Spleen (tissue), 11 donors: ENCODE measurements at regions not wholly inside any gene's neighbourhood (a gene's known extent, or its start where the extent isn't known, plus 50 kb on each side); places are given as distances from the start of the nearest gene placed in this dataset.
A peak's percentile ranks its signal among the peaks of the same experiment; 100 is the strongest.
"Not testable (repeated sequence)": the region's sequence is repeated elsewhere in the genome, so short reads cannot be mapped to it uniquely, and the experiment has no call there.

Source experiments
- DNase-seq: peaks from one replicate; pipeline ENCODE4 v3.0.0-alpha.2; 2020
- H3K27ac ChIP-seq, 8 donors: fragments of 200-600 bp; sonication (generic) in 7 of 8; 1 replicate in 4 of 8; 2 replicates in 4 of 8; pipeline versions ENCODE4 v1.5.0 to v1.8.0; 2016 to 2021; ENCODE audit warnings: inconsistent platforms in 4 of 8, mild to moderate bottlenecking in 4 of 8, moderate library complexity in 1 of 8
- H3K27me3 ChIP-seq, 7 donors: fragments of 200-600 bp; sonication (generic) in 6 of 7; replicated peaks in 1 of 7; 1 replicate in 4 of 7; 2 replicates in 3 of 7; pipeline versions ENCODE4 v1.5.0 to v1.8.0; 2016 to 2021; ENCODE audit warnings: inconsistent platforms in 3 of 7, mild to moderate bottlenecking in 1 of 7
- H3K36me3 ChIP-seq, 6 donors: fragments of 200-600 bp; sonication (generic) in 5 of 6; 1 replicate in 4 of 6; 2 replicates in 2 of 6; pipeline versions ENCODE4 v1.5.0 to v1.8.0; 2016 to 2021; ENCODE audit warnings: inconsistent platforms in 2 of 6
- H3K4me1 ChIP-seq, 6 donors: fragments of 200-600 bp; sonication (generic) in 5 of 6; 1 replicate in 3 of 6; 2 replicates in 3 of 6; pipeline versions ENCODE4 v1.5.0 to v1.8.0; 2016 to 2021; ENCODE audit warnings: inconsistent platforms in 3 of 6
- H3K4me3 ChIP-seq, 8 donors: fragments of 200-600 bp; sonication (generic) in 7 of 8; 1 replicate in 4 of 8; 2 replicates in 4 of 8; pipeline versions ENCODE4 v1.5.0 to v1.8.0; 2016 to 2021; ENCODE audit warnings: inconsistent platforms in 4 of 8, mild to moderate bottlenecking in 4 of 8, moderate library complexity in 2 of 8
- H3K9me3 ChIP-seq, 8 donors: fragments of 200-600 bp; sonication (generic) in 7 of 8; 1 replicate in 4 of 8; 2 replicates in 4 of 8; pipeline versions ENCODE4 v1.5.0 to v1.8.0; 2016 to 2021; ENCODE audit warnings: inconsistent platforms in 4 of 8
- CTCF ChIP-seq, 11 experiments: fragments of 200-600 bp in 7 of 11; fragments of 450-650 bp in 4 of 11; sonication (generic) in 4 of 11; IDR thresholded peaks in 8 of 11; conservative IDR thresholded peaks in 3 of 11; 1 replicate in 7 of 11; 2 replicates in 4 of 11; pipeline versions ENCODE4 v1.4.0 to v1.8.0; 2016 to 2021; ENCODE audit warnings: antibody characterized with exemption in 11 of 11, inconsistent platforms in 4 of 11, mild to moderate bottlenecking in 1 of 11
- POLR2A ChIP-seq, 3 donors: fragments of 450-650 bp; IDR thresholded peaks; one replicate each; pipeline ENCODE4 v1.5.1; 2017; ENCODE audit warnings: antibody characterized with exemption in 3 of 3, mild to moderate bottlenecking in 1 of 3
- POLR2AphosphoS5 ChIP-seq, 3 donors: sonication (generic); formaldehyde crosslinking; IDR thresholded peaks; one replicate each; pipeline ENCODE4 v1.5.1; 2017; ENCODE audit warnings: antibody characterized with exemption in 3 of 3
- WGBS, 5 donors: extraction: QIAGEN DNeasy Blood & Tissue Kit in 3 of 5; methylation state at CpG; one replicate each; pipeline versions ENCODE4 v1.1.5 to v1.1.7; 2013 to 2018; 5-methylcytosine and 5-hydroxymethylcytosine counted together
- intact Hi-C: fragments of 100-400 bp; cut with DNase I; formaldehyde crosslinking; loops from one replicate; pipeline ENCODE4 v1.15.0; 2023; ENCODE audit warnings: low total_unique reads
- donor health status: healthy with polysubstance abuse.
- donor health status: DM: no; HTN: no; CAD: no; lungs with moderate emphysema.
- donor health status: DM: no; HTN: no; CAD: no.
- donor health status: Bipolar disorder and iron deficiency.
- donor health status: healthy.
- donor health status: DM: no; HTN: no; CAD: no.
- donor health status: DM: yes; HTN: yes; CAD: no.

GRCh38 chr7:39827571-39827970 lies 122.5 kb upstream of the CDK13 start:
- Histone ChIP-seq H3K4me1 (peaks cover 0 to under 1% (median 0%) of the 10 kb centered on the region in 6 donors), H3K36me3 (no peaks in the 10 kb centered on the region), H3K27me3 (peaks cover 0 to 23% (median 6%) of the 10 kb centered on the region in 7 donors), H3K9me3 (no peaks in the 10 kb centered on the region), H3K4me3 (no peak overlapping the region), H3K27ac (no peak overlapping the region)
- intact Hi-C loops, result no loop called here
- 80 to 97% (median 89%) methylated on average over 2 of the region's 2 CpGs for whole genome bisulfite sequencing, 5 donors
- no peak for TF ChIP-seq POLR2A (IDR thresholded peaks at IDR 0.05)
- TF ChIP-seq CTCF (IDR thresholded peaks at IDR 0.05 in 8 of 11, conservative IDR thresholded peaks at IDR 0.05 in 3 of 11), result no peak
- TF ChIP-seq POLR2AphosphoS5 (IDR thresholded peaks at IDR 0.05), result no peak
- DNase-seq, result no peak

- peaks cover 0 to 11% (median 7%) of the 10 kb centered on the region in 6 donors for H3K4me1 ChIP-seq
- DNase-seq, result no peak
- 82 to 92% (median 89%) methylated on average over 2 of the region's 2 CpGs for WGBS, 5 donors
- no peaks in the 10 kb centered on the region for H3K36me3 ChIP-seq
- H3K27ac ChIP-seq, result no peak overlapping the region
- TF ChIP-seq POLR2A (IDR thresholded peaks at IDR 0.05) (no peak), CTCF (IDR thresholded peaks at IDR 0.05 in 8 of 11, conservative IDR thresholded peaks at IDR 0.05 in 3 of 11) (no peak), POLR2AphosphoS5 (IDR thresholded peaks at IDR 0.05) (no peak)
- no peaks in the 10 kb centered on the region for H3K9me3 ChIP-seq
- H3K27me3 ChIP-seq, result peaks cover 0 to 36% (median 10%) of the 10 kb centered on the region in 7 donors
- no peak overlapping the region for H3K4me3 ChIP-seq
- intact Hi-C loops, result no loop called here
These were observed 121.0 kb upstream of the CDK13 start for GRCh38 chr7:39829028-39829427.

- intact Hi-C loops, result no loop called here
- peak overlapping the region in 1 of 8 donors; percentile 71 for H3K4me3 ChIP-seq
- H3K9me3 ChIP-seq, result no peaks in the 10 kb centered on the region
- H3K4me1 ChIP-seq, result peaks cover 0 to 12% (median 7%) of the 10 kb centered on the region in 6 donors
- TF ChIP-seq POLR2A (IDR thresholded peaks at IDR 0.05) (no peak), POLR2AphosphoS5 (IDR thresholded peaks at IDR 0.05) (no peak), CTCF (IDR thresholded peaks at IDR 0.05 in 8 of 11, conservative IDR thresholded peaks at IDR 0.05 in 3 of 11) (no peak)
- no peaks in the 10 kb centered on the region for H3K36me3 ChIP-seq
- no peak for DNase-seq
- WGBS, 5 donors, result 66 to 76% (median 67%) methylated on average over 3 of the region's 3 CpGs
- H3K27me3 ChIP-seq, result peaks cover 0 to 51% (median 13%) of the 10 kb centered on the region in 7 donors
- H3K27ac ChIP-seq, result no peak overlapping the region
These were observed 117.5 kb upstream of the CDK13 start for GRCh38 chr7:39832519-39833085.

- H3K4me3 ChIP-seq, result peak overlapping the region; percentile 24 to 71 (median 39)
- H3K27ac ChIP-seq, intact Hi-C loops, H3K36me3 ChIP-seq, H3K9me3 ChIP-seq: not testable (repeated sequence)
- DNase-seq, result peak; percentile 71
- H3K4me1 ChIP-seq, result peaks cover 0 to 12% (median 7%) of the 10 kb centered on the region in 6 donors
- peaks cover 0 to 54% (median 13%) of the 10 kb centered on the region in 7 donors for H3K27me3 ChIP-seq
- 0 to 1% (median 1%) methylated on average over 57 to 71 of the region's 71 CpGs for WGBS, 5 donors
These were observed 116.8 kb upstream of the CDK13 start for GRCh38 chr7:39833180-39833799.

GRCh38 chr7:39833865-39834634 lies 116.0 kb upstream of the CDK13 start:
- H3K27me3 ChIP-seq, result peaks cover 0 to 58% (median 13%) of the 10 kb centered on the region in 7 donors
- peaks cover 0 to 16% (median 8%) of the 10 kb centered on the region in 6 donors for H3K4me1 ChIP-seq
- intact Hi-C loops, H3K27ac ChIP-seq, DNase-seq, H3K9me3 ChIP-seq, H3K36me3 ChIP-seq: not testable (repeated sequence)
- 44 to 79% (median 62%) methylated on average over 31 to 36 of the region's 36 CpGs for WGBS, 5 donors
- peak overlapping the region in 4 of 8 donors; percentile 36 to 71 (median 44) for H3K4me3 ChIP-seq
